Activated CD4-positive, alpha-beta memory T cell treated with anti-CD3 and anti-CD28 coated beads for 36 hours (primary cell): ENCODE measurements at regions not wholly inside any gene's neighbourhood (a gene's known extent, or its start where the extent isn't known, plus 50 kb on each side); places are given as distances from the start of the nearest gene placed in this dataset.

ENCODE experiments used
- CTCF ChIA-PET: fragments of 350-600 bp; sonication (Branson Sonifier 250); formaldehyde crosslinking; loops from one replicate; lab custom pipeline; 2021; ENCODE audit warnings: antibody characterized with exemption, inconsistent platforms; lab: Charles Lee
- POLR2A ChIA-PET: fragments of 350-600 bp; sonication (Branson Sonifier 250); formaldehyde crosslinking; loops from one replicate; lab custom pipeline; 2021; ENCODE audit warnings: antibody characterized with exemption; lab: Charles Lee
- DNase-seq: peaks from one replicate; pipeline ENCODE4 v3.0.0-alpha.2; 2020
- H3K27ac Mint-ChIP-seq: one replicate; pipeline ENCODE4 v1.8.0; 2021; ENCODE audit warnings: mixed read lengths
- H3K27me3 Mint-ChIP-seq: one replicate; pipeline ENCODE4 v1.8.0; 2021; ENCODE audit warnings: mixed read lengths
- H3K36me3 Mint-ChIP-seq: one replicate; pipeline ENCODE4 v1.8.0; 2021; ENCODE audit warnings: mixed read lengths
- H3K4me1 Mint-ChIP-seq: one replicate; pipeline ENCODE4 v1.8.0; 2021; ENCODE audit warnings: low read depth, mixed read lengths
- H3K4me3 Mint-ChIP-seq: one replicate; pipeline ENCODE4 v1.8.0; 2021; ENCODE audit warnings: mild to moderate bottlenecking, mixed read lengths
- H3K9me3 Mint-ChIP-seq: one replicate; pipeline ENCODE4 v1.8.0; 2021; ENCODE audit warnings: mixed read lengths
- intact Hi-C: fragments of 100-400 bp; cut with micrococcal nuclease; formaldehyde crosslinking; loops from one replicate; pipeline ENCODE4 v1.15.1; 2023

DNA sequence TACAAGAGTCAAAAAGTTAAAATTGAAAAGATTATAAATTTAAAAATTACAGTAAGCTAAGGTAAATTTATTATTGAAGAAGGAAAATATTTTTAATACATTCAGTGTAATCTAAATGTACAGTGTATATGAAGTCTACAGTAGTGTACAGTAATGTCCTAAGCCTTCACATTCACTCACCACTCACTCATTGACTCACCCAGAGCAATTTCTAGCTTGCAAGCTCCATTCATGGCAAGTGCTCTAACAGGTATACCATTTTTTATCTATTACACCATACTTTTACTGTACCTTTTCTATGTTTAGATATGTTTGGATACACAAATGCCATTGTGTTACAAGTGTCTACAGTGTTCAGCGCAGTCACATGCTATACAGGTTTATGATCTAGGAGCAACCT lies 389.7 kb downstream of the RASEF start:
- DNase-seq = no peak
- intact Hi-C loops = no loop called here
- Mint-ChIP-seq H3K4me3 (no peak overlapping the region), H3K36me3 (no peaks in the 10 kb centered on the region), H3K4me1 (no peaks in the 10 kb centered on the region), H3K27me3 (no peaks in the 10 kb centered on the region), H3K9me3 (no peaks in the 10 kb centered on the region), H3K27ac (no peak overlapping the region)
- ChIA-PET CTCF (no interaction called here), POLR2A (no interaction called here)

GRCh38 chr9:82673919-82674318 lies 389.0 kb downstream of the RASEF start:
- intact Hi-C loops = no loop called here
- no peak for DNase-seq
- H3K27ac Mint-ChIP-seq = no peak overlapping the region
- H3K4me1 Mint-ChIP-seq = no peaks in the 10 kb centered on the region
- H3K9me3 Mint-ChIP-seq = no peaks in the 10 kb centered on the region
- no peak overlapping the region for H3K4me3 Mint-ChIP-seq
- ChIA-PET POLR2A (no interaction called here), CTCF (no interaction called here)
- no peaks in the 10 kb centered on the region for H3K36me3 Mint-ChIP-seq
- H3K27me3 Mint-ChIP-seq = no peaks in the 10 kb centered on the region

DNA sequence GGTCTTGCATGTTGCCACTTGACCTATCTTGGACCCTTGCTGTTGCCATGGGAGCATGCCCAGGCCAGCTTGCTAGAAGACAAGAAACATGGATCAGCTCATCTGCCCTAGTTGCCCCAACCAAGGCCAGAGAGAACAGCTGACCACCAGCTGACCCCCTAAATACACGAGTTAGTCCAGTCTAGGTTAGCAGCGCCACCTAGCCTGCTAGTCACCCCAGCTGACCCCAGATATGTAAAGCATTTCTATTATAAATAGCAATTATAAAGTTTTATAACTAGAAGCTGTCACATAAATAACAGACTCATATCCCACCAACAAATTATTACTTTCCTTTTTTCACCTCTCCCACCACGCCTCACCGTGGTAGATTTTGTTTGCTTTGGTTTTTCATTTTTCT lies 387.8 kb downstream of the RASEF start:
- Mint-ChIP-seq H3K27ac (no peak overlapping the region), H3K36me3 (no peaks in the 10 kb centered on the region), H3K27me3 (no peaks in the 10 kb centered on the region), H3K4me1 (no peaks in the 10 kb centered on the region), H3K4me3 (no peak overlapping the region), H3K9me3 (no peaks in the 10 kb centered on the region)
- ChIA-PET CTCF (no interaction called here), POLR2A (no interaction called here)
- intact Hi-C loops = no loop called here
- DNase-seq = no peak

- no peak overlapping the region for H3K27ac Mint-ChIP-seq
- H3K4me1 Mint-ChIP-seq = no peaks in the 10 kb centered on the region
- no peaks in the 10 kb centered on the region for H3K27me3 Mint-ChIP-seq
- H3K4me3 Mint-ChIP-seq = no peak overlapping the region
- POLR2A ChIA-PET = no interaction called here
- no peaks in the 10 kb centered on the region for H3K36me3 Mint-ChIP-seq
- CTCF ChIA-PET = no interaction called here
- intact Hi-C loops = no loop called here
- H3K9me3 Mint-ChIP-seq = no peaks in the 10 kb centered on the region
- no peak for DNase-seq
Measured at GRCh38 chr9:82675605-82676004, 387.3 kb downstream of the RASEF start.

- H3K27me3 Mint-ChIP-seq = no peaks in the 10 kb centered on the region
- no peaks in the 10 kb centered on the region for H3K36me3 Mint-ChIP-seq
- intact Hi-C loops = no loop called here
- ChIA-PET POLR2A (no interaction called here), CTCF (no interaction called here)
- no peaks in the 10 kb centered on the region for H3K4me1 Mint-ChIP-seq
- no peak for DNase-seq
- no peaks in the 10 kb centered on the region for H3K9me3 Mint-ChIP-seq
- H3K4me3 Mint-ChIP-seq = no peak overlapping the region
- H3K27ac Mint-ChIP-seq = no peak overlapping the region
Measured at GRCh38 chr9:82677086-82677485, 385.9 kb downstream of the RASEF start.

DNA sequence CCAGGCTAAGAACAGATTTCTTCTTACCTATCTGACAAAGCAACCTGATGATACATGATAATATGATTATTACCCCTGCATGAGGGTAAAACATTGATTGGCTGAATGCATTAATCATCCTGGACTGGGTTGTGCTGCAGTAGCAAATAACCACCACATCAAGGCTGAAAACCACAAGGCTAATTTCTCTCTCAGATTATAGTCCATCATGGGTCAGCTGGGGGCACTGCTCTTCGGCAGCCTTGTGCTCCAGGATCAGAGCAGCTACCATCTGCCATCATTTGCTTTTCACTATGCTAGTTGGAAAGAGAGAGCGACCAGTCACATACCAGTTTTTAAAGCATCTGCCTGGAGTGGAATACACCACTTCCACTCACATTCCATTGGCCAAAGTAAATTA lies 383.5 kb downstream of the RASEF start:
- no peak for DNase-seq
- H3K9me3 Mint-ChIP-seq = peaks cover under 1% of the 10 kb centered on the region
- no peaks in the 10 kb centered on the region for H3K36me3 Mint-ChIP-seq
- no peaks in the 10 kb centered on the region for H3K27me3 Mint-ChIP-seq
- H3K27ac Mint-ChIP-seq = no peak overlapping the region
- intact Hi-C loops = no loop called here
- no peaks in the 10 kb centered on the region for H3K4me1 Mint-ChIP-seq
- H3K4me3 Mint-ChIP-seq = no peak overlapping the region
- POLR2A ChIA-PET = no interaction called here
- CTCF ChIA-PET = no interaction called here

DNA sequence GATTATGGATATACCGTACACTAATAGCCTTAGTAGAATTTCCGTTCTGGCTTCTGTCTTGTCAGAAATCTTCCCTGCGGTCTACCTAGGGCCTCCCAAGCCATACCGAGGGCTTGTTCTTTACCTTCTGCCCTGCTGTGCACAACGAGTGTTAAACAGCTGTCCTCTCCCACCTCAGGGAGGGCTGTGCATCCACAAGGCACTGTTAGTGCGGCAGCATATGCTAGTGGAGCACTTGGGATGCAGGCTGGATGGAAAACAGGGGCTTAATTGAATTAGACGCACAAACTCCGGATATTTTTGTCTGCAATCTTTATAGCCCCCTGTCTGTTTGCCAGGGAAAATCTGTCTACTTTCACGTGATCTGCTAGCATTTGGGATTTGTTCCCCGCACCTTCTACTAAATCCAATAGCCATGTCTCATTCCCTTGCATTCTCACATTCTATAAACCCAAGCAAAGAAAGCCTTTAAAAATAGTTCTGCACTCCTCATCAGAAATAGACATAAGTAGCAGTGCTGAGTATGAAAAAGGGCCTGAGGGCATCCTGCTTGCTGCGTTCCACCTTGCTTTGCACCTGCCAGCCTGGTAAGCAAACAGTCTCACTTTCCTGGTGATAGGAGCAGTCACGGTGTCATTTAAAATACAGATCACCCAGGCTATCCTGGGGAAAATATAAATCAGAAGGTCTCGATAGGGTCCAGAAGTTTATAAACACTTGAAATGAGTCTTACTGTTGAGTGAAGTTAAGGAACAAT lies 382.6 kb downstream of the RASEF start:
- intact Hi-C loops = no loop called here
- POLR2A ChIA-PET = no interaction called here

GRCh38 chr9:82681809-82682208 lies 381.1 kb downstream of the RASEF start:
- DNase-seq = no peak
- ChIA-PET CTCF (no interaction called here), POLR2A (no interaction called here)
- H3K36me3 Mint-ChIP-seq = no peaks in the 10 kb centered on the region
- H3K4me1 Mint-ChIP-seq = no peaks in the 10 kb centered on the region
- H3K4me3 Mint-ChIP-seq = no peak overlapping the region
- intact Hi-C loops = no loop called here
- H3K9me3 Mint-ChIP-seq = peaks cover 7% of the 10 kb centered on the region
- no peaks in the 10 kb centered on the region for H3K27me3 Mint-ChIP-seq
- H3K27ac Mint-ChIP-seq = no peak overlapping the region

More for the DNA sequence above, 382.6 kb downstream of the RASEF start:
- no peak for DNase-seq
- Mint-ChIP-seq H3K27ac (no peak overlapping the region), H3K27me3 (no peaks in the 10 kb centered on the region), H3K9me3 (peaks cover 5% of the 10 kb centered on the region), H3K4me1 (no peaks in the 10 kb centered on the region), H3K36me3 (no peaks in the 10 kb centered on the region), H3K4me3 (no peak overlapping the region)
- CTCF ChIA-PET = no interaction called here

- Mint-ChIP-seq H3K27me3 (no peaks in the 10 kb centered on the region), H3K4me1 (no peaks in the 10 kb centered on the region), H3K4me3 (no peak overlapping the region), H3K27ac (no peak overlapping the region), H3K9me3 (peaks cover 9% of the 10 kb centered on the region), H3K36me3 (no peaks in the 10 kb centered on the region)
- ChIA-PET POLR2A (no interaction called here), CTCF (no interaction called here)
- intact Hi-C loops = no loop called here
- DNase-seq = no peak
Measured at GRCh38 chr9:82682431-82682830, 380.5 kb downstream of the RASEF start.

DNA sequence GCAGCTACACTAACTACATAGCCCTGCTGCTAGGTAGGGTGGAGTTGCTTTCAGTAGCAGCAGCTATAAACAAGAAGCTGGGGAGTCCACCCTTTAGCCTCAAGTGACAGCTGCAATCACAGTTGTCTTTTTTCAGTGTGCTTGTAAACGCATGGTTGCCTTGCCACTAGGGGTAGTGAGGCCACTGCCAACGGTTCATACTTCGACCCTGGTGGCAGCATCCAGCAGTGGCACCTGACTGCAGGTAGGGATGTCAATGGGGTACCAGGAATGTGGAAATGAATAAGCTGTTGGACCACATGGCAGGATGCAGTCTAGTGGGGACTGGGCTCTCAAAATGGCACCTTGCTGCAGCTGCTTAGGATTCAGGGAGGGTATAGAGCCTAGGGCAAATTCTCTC lies 367.2 kb downstream of the RASEF start:
- no peak overlapping the region for H3K27ac Mint-ChIP-seq
- intact Hi-C loops = no loop called here
- H3K9me3 Mint-ChIP-seq = peaks cover 14% of the 10 kb centered on the region
- no peaks in the 10 kb centered on the region for H3K36me3 Mint-ChIP-seq
- CTCF ChIA-PET = no interaction called here
- H3K27me3 Mint-ChIP-seq = no peaks in the 10 kb centered on the region
- DNase-seq = no peak
- POLR2A ChIA-PET = no interaction called here
- H3K4me1 Mint-ChIP-seq = no peaks in the 10 kb centered on the region
- H3K4me3 Mint-ChIP-seq = no peak overlapping the region

GRCh38 chr9:82706786-82707185 lies 356.2 kb downstream of the RASEF start:
- POLR2A ChIA-PET = no interaction called here
- no peak overlapping the region for H3K27ac Mint-ChIP-seq
- H3K27me3 Mint-ChIP-seq = no peaks in the 10 kb centered on the region
- DNase-seq = no peak
- CTCF ChIA-PET = no interaction called here
- intact Hi-C loops = no loop called here
- H3K9me3 Mint-ChIP-seq = peaks cover 4% of the 10 kb centered on the region
- no peaks in the 10 kb centered on the region for H3K36me3 Mint-ChIP-seq
- H3K4me1 Mint-ChIP-seq = no peaks in the 10 kb centered on the region
- no peak overlapping the region for H3K4me3 Mint-ChIP-seq

DNA sequence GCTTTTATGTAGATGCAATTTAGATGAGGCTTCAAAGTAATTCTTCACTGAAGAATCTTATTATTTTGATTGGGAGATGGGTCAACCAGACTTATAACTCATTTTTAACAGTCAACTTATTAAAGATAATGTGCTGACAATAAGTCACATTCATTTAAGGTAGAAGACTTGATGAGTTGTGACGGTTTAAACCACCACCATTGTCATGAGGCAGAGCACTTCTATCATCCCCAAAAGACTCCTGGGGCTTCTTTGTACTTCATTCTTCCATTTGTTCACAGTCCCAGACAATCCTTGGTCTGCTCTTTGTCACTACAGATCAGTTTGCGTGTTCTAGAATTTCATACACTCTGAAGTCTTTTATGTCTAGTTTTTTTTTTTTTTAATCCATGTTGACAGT lies 346.1 kb downstream of the RASEF start:
- CTCF ChIA-PET = no interaction called here
- no peak for DNase-seq
- intact Hi-C loops = no loop called here

DNA sequence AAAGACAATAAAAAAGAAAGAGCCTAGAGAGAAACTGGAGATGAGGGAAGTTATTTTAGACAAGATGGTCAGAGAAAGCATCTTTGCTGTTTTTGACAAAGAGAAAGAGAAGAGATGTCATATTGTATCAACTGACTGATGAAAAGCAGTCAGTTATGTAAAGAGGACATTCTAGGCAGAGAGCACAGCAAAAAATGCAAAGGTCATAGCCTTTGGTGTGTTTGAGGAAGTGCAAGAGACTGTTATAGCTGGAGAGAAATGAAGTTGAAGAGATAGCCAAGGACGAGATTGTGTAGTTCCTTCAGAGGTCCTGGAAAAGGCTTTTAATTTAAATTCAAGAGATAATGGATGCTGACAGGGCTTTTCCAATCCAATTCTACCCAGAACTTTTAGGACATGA lies 342.4 kb downstream of the RASEF start:
- intact Hi-C loops = no loop called here
- no peak overlapping the region for H3K27ac Mint-ChIP-seq
- ChIA-PET CTCF (no interaction called here), POLR2A (no interaction called here)
- no peak overlapping the region for H3K4me3 Mint-ChIP-seq
- H3K4me1 Mint-ChIP-seq = no peaks in the 10 kb centered on the region
- no peak for DNase-seq
- no peaks in the 10 kb centered on the region for H3K27me3 Mint-ChIP-seq
- no peaks in the 10 kb centered on the region for H3K36me3 Mint-ChIP-seq
- H3K9me3 Mint-ChIP-seq = peaks cover 5% of the 10 kb centered on the region

More for the DNA sequence above, 346.1 kb downstream of the RASEF start:
- peaks cover 9% of the 10 kb centered on the region for H3K9me3 Mint-ChIP-seq
- H3K36me3 Mint-ChIP-seq = no peaks in the 10 kb centered on the region
- H3K4me1 Mint-ChIP-seq = no peaks in the 10 kb centered on the region
- H3K27me3 Mint-ChIP-seq = no peaks in the 10 kb centered on the region
- POLR2A ChIA-PET = no interaction called here
- H3K4me3 Mint-ChIP-seq = no peak overlapping the region
- H3K27ac Mint-ChIP-seq = no peak overlapping the region
